ENCODE measurements at regions not wholly inside any gene's neighbourhood (a gene's known extent, or its start where the extent isn't known, plus 50 kb on each side); places are given as distances from the start of the nearest gene placed in this dataset.

DNA sequence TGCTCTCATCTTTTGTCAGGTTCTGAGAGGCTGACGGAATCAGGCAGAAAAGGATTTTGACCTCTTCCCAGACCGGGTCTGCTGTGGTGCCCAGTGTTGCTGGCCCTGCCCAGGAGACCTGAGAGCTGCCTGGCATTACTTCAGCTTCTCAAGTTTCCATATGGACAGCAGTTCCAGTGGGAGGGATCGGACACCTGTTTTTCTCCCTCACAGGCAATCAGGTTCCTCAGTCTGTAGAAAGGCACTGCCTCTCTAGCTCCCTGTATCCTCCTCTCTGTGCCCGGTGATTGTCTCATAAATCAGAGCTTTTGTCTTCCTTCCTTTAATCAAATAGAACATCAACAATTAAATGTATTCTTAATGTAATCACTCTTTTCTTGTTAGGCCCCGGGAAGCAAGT lies 198.7 kb downstream of the SEMA6A start:
- intact Hi-C loops (cut with micrococcal nuclease; ENCODE audit: unreplicated experiment), result no loop called here
- H3K4me3 Mint-ChIP-seq (ENCODE audit: unreplicated experiment), result no peak overlapping the region
- H3K9me3 ChIP-seq, result no peaks in the 10 kb centered on the region
- no peak for DNase-seq
- no peak overlapping the region for H3K4me3 ChIP-seq (ENCODE audit: low read depth, low read length)
- H3K27me3 ChIP-seq (replicated peaks; ENCODE audit: control insufficient read depth, insufficient read depth, low read length), result no peaks in the 10 kb centered on the region
- peaks cover 7% of the 10 kb centered on the region for H3K4me1 ChIP-seq
- peaks cover 10% of the 10 kb centered on the region for H3K4me1 Mint-ChIP-seq (ENCODE audit: low read depth, unreplicated experiment)
- H3K9me3 Mint-ChIP-seq (ENCODE audit: unreplicated experiment), result no peaks in the 10 kb centered on the region
- no TSS peak for BruUV-seq (replicated peaks)
- TF ChIP-seq, protein P1, sequence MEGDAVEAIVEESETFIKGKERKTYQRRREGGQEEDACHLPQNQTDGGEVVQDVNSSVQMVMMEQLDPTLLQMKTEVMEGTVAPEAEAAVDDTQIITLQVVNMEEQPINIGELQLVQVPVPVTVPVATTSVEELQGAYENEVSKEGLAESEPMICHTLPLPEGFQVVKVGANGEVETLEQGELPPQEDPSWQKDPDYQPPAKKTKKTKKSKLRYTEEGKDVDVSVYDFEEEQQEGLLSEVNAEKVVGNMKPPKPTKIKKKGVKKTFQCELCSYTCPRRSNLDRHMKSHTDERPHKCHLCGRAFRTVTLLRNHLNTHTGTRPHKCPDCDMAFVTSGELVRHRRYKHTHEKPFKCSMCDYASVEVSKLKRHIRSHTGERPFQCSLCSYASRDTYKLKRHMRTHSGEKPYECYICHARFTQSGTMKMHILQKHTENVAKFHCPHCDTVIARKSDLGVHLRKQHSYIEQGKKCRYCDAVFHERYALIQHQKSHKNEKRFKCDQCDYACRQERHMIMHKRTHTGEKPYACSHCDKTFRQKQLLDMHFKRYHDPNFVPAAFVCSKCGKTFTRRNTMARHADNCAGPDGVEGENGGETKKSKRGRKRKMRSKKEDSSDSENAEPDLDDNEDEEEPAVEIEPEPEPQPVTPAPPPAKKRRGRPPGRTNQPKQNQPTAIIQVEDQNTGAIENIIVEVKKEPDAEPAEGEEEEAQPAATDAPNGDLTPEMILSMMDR (IDR thresholded peaks at IDR 0.05; ENCODE audit: insufficient read depth in 1 of 2, low read depth in 1 of 2, low read length in 1 of 2, severe bottlenecking in 1 of 2, unreplicated experiment in 1 of 2), result no peak
- H3K36me3 Mint-ChIP-seq (ENCODE audit: insufficient read depth, unreplicated experiment), result no peaks in the 10 kb centered on the region
- no peak overlapping the region for H3K27ac Mint-ChIP-seq (ENCODE audit: unreplicated experiment)
- H3K27me3 Mint-ChIP-seq (ENCODE audit: insufficient read depth, unreplicated experiment), result no peaks in the 10 kb centered on the region
- no peaks in the 10 kb centered on the region for H3K36me3 ChIP-seq (ENCODE audit: control insufficient read depth, insufficient read depth, low read length)
- ChIA-PET CTCF (no interaction called here), POLR2A (no interaction called here)

DNA sequence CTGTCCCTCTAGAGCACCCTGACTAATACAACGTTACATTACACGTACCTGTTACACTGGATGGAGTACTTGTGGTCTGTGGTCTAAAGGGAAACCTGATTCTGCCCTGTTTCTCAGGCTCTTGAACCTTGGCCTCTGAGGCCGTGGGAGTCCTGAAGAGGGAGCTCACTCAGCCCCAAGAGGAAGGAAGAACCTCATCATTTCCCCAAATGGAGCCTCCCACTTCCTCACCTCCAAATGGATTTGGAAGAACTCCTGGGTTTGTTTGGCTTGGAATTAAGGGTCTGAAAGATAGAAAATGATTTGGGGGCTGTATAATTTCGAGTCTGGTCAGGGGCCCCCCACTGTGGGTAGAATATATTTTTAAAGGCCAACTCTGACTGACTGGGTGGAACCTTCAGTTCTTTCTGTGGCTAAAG lies 200.2 kb downstream of the SEMA6A start:
- POLR2A ChIA-PET, result no interaction called here

DNA sequence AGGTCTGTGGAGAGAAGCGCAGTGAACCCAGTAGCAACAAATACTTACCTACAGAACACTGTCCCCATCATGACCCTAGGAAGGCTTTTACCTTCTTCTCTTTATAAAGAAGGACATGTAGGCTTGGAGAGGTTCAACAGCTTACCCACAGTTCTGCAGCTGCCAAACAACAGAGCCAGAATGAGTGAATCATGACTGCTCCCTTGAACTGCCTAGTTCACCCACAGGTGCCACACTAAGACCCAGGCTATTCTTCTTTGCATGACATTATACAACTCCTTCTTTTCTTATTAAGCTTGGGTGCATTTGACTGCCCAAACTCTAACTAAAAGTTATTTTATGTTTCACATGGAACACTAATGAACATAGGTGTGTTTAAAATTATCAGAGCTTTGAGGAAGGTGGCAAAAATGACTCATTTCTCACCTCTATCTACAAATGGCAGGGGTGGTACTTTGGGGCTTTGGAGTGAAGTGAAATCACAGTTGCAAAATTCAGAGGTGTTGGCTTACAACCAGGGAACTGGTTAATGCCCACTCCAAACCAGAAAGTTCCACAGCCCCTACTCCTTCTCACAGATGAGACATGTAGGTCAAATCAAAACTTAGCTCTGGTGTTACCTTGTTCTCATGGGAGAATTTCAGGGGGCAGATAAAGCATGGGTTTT lies 201.6 kb downstream of the SEMA6A start:
- CTCF ChIA-PET, result no interaction called here

More for the DNA sequence above, 200.2 kb downstream of the SEMA6A start:
- Histone ChIP-seq H3K4me3 (ENCODE audit: low read depth, low read length) (no peak overlapping the region), H3K27me3 (replicated peaks; ENCODE audit: control insufficient read depth, insufficient read depth, low read length) (no peaks in the 10 kb centered on the region), H3K4me1 (peaks cover 7% of the 10 kb centered on the region), H3K36me3 (ENCODE audit: control insufficient read depth, insufficient read depth, low read length) (no peaks in the 10 kb centered on the region), H3K9me3 (no peaks in the 10 kb centered on the region)
- no peak overlapping the region for H3K27ac Mint-ChIP-seq (ENCODE audit: unreplicated experiment)
- CTCF ChIA-PET, result no interaction called here
- TF ChIP-seq, protein P1 (IDR thresholded peaks at IDR 0.05; ENCODE audit: insufficient read depth in 1 of 2, low read depth in 1 of 2, low read length in 1 of 2, severe bottlenecking in 1 of 2, unreplicated experiment in 1 of 2), result no peak
- no peak overlapping the region for H3K4me3 Mint-ChIP-seq (ENCODE audit: unreplicated experiment)
- no TSS peak for BruUV-seq (replicated peaks)
- H3K9me3 Mint-ChIP-seq (ENCODE audit: unreplicated experiment), result no peaks in the 10 kb centered on the region
- intact Hi-C loops (cut with micrococcal nuclease; ENCODE audit: unreplicated experiment), result no loop called here
- H3K27me3 Mint-ChIP-seq (ENCODE audit: insufficient read depth, unreplicated experiment), result no peaks in the 10 kb centered on the region
- peaks cover 10% of the 10 kb centered on the region for H3K4me1 Mint-ChIP-seq (ENCODE audit: low read depth, unreplicated experiment)
- H3K36me3 Mint-ChIP-seq (ENCODE audit: insufficient read depth, unreplicated experiment), result no peaks in the 10 kb centered on the region
- no peak for DNase-seq

More for the DNA sequence above, 201.6 kb downstream of the SEMA6A start:
- TF ChIP-seq, protein P1 (IDR thresholded peaks at IDR 0.05; ENCODE audit: insufficient read depth in 1 of 2, low read depth in 1 of 2, low read length in 1 of 2, severe bottlenecking in 1 of 2, unreplicated experiment in 1 of 2), result no peak
- intact Hi-C loops (cut with micrococcal nuclease; ENCODE audit: unreplicated experiment), result no loop called here
- POLR2A ChIA-PET, result no interaction called here
- H3K27me3 Mint-ChIP-seq (ENCODE audit: insufficient read depth, unreplicated experiment), result no peaks in the 10 kb centered on the region
- no peaks in the 10 kb centered on the region for H3K27me3 ChIP-seq (replicated peaks; ENCODE audit: control insufficient read depth, insufficient read depth, low read length)
- no peaks in the 10 kb centered on the region for H3K36me3 ChIP-seq (ENCODE audit: control insufficient read depth, insufficient read depth, low read length)
- no peaks in the 10 kb centered on the region for H3K9me3 ChIP-seq
- no peak overlapping the region for H3K27ac Mint-ChIP-seq (ENCODE audit: unreplicated experiment)
- H3K4me1 Mint-ChIP-seq (ENCODE audit: low read depth, unreplicated experiment), result peaks cover 10% of the 10 kb centered on the region
- H3K4me3 ChIP-seq (ENCODE audit: low read depth, low read length), result no peak overlapping the region
- no peaks in the 10 kb centered on the region for H3K36me3 Mint-ChIP-seq (ENCODE audit: insufficient read depth, unreplicated experiment)
- H3K4me3 Mint-ChIP-seq (ENCODE audit: unreplicated experiment), result no peak overlapping the region
- H3K4me1 ChIP-seq, result peaks cover 7% of the 10 kb centered on the region
- DNase-seq, result no peak
- no TSS peak for BruUV-seq (replicated peaks)
- H3K9me3 Mint-ChIP-seq (ENCODE audit: unreplicated experiment), result no peaks in the 10 kb centered on the region
